ENCODE measurements at regions not wholly inside any gene's neighbourhood (a gene's known extent, or its start where the extent isn't known, plus 50 kb on each side); places are given as distances from the start of the nearest gene placed in this dataset. TPM values are rescaled to one million over a fixed set of nuclear protein-coding genes. Genes with fewer than 3 reads are reported as not detected.
"Not testable (repeated sequence)": the region's sequence is repeated elsewhere in the genome, so short reads cannot be mapped to it uniquely, and the experiment has no call there.

- not testable (repeated sequence) for H3K36me3 ChIP-seq (ENCODE audit: insufficient read depth, low read length); DNase-seq; H4K20me1 ChIP-seq (ENCODE audit: insufficient read depth, low read depth, low read length); H3K4me1 ChIP-seq (ENCODE audit: low read length); H3K9me2 ChIP-seq (replicated peaks; ENCODE audit: insufficient read depth, low read length); H3K27me3 ChIP-seq (ENCODE audit: low read length); H3K9ac ChIP-seq (ENCODE audit: low read length); H2AFZ ChIP-seq (ENCODE audit: low read length); H3K27ac ChIP-seq (ENCODE audit: low read length); H3K79me2 ChIP-seq (ENCODE audit: low read length); H3K9me3 ChIP-seq (ENCODE audit: low read length); H3K4me2 ChIP-seq (ENCODE audit: low read depth, low read length, poor library complexity, severe bottlenecking); H3K4me3 ChIP-seq (ENCODE audit: low read length)
These were observed 51.7 kb upstream of the TERB2 start for GRCh38 chr15:44904651-44905340.

Small RNAs in the stretch of these regions (small RNA-seq; reads per million reads assigned to genes)
- not detected for gene RF00019
- gene RNU1-119P = not detected
